ENCODE measurements at regions not wholly inside any gene's neighbourhood (a gene's known extent, or its start where the extent isn't known, plus 50 kb on each side); places are given as distances from the start of the nearest gene placed in this dataset.

GRCh38 chr12:131577766-131578165, 133.1 kb upstream of the SFSWAP start:
- H3K4me1 Mint-ChIP-seq: peaks cover 20% of the 10 kb centered on the region
- no peak overlapping the region for H3K4me3 Mint-ChIP-seq
- H3K9me3 Mint-ChIP-seq: no peaks in the 10 kb centered on the region
- H3K27me3 Mint-ChIP-seq (ENCODE audit: low read depth): peaks cover 44% of the 10 kb centered on the region
- H3K36me3 Mint-ChIP-seq (ENCODE audit: low read depth): no peaks in the 10 kb centered on the region
- TF ChIP-seq, protein P1, sequence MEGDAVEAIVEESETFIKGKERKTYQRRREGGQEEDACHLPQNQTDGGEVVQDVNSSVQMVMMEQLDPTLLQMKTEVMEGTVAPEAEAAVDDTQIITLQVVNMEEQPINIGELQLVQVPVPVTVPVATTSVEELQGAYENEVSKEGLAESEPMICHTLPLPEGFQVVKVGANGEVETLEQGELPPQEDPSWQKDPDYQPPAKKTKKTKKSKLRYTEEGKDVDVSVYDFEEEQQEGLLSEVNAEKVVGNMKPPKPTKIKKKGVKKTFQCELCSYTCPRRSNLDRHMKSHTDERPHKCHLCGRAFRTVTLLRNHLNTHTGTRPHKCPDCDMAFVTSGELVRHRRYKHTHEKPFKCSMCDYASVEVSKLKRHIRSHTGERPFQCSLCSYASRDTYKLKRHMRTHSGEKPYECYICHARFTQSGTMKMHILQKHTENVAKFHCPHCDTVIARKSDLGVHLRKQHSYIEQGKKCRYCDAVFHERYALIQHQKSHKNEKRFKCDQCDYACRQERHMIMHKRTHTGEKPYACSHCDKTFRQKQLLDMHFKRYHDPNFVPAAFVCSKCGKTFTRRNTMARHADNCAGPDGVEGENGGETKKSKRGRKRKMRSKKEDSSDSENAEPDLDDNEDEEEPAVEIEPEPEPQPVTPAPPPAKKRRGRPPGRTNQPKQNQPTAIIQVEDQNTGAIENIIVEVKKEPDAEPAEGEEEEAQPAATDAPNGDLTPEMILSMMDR (IDR thresholded peaks at IDR 0.05; ENCODE audit: unreplicated experiment in 3 of 3): no peak
- H3K27ac Mint-ChIP-seq: no peak overlapping the region

GRCh38 chr12:131578828-131579470, 131.9 kb upstream of the SFSWAP start:
- Mint-ChIP-seq H3K9me3 (no peaks in the 10 kb centered on the region), H3K4me1 (peaks cover 12% of the 10 kb centered on the region), H3K27ac (no peak overlapping the region), H3K4me3 (no peak overlapping the region), H3K27me3 (ENCODE audit: low read depth) (peaks cover 46% of the 10 kb centered on the region), H3K36me3 (ENCODE audit: low read depth) (no peaks in the 10 kb centered on the region)
- TF ChIP-seq, protein P1 (IDR thresholded peaks at IDR 0.05; ENCODE audit: unreplicated experiment in 3 of 3): no peak

GRCh38 chr12:131583090-131583712, 127.7 kb upstream of the SFSWAP start:
- no peaks in the 10 kb centered on the region for H3K36me3 Mint-ChIP-seq (ENCODE audit: low read depth)
- no peak overlapping the region for H3K27ac Mint-ChIP-seq

DNA sequence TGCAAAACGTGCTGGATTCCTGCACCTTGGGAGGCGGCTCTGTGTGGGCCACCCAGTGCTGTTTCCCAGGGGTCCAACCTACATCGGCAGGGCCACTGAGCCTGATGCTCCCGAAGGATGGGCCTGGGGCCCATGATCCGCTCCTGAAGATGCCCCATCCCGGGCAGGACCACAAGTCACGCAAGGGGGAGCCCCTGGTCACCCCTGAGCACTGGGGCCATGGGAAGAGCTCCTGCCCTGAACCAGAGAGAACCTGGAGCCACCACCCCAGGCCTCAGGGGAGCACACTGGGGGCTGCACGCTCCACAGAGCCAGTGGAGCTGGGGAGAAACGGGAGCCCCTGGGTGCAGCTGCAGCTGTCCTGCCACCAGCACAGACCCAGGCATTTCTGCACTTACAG, 124.6 kb upstream of the SFSWAP start:
- H3K27ac Mint-ChIP-seq: no peak overlapping the region
- H3K4me3 Mint-ChIP-seq: no peak overlapping the region
- TF ChIP-seq, protein P1 (IDR thresholded peaks at IDR 0.05; ENCODE audit: unreplicated experiment in 3 of 3): no peak
- H3K36me3 Mint-ChIP-seq (ENCODE audit: low read depth): no peaks in the 10 kb centered on the region
- H3K9me3 Mint-ChIP-seq: peaks cover 6% of the 10 kb centered on the region
- H3K4me1 Mint-ChIP-seq: peaks cover 11% of the 10 kb centered on the region
- H3K27me3 Mint-ChIP-seq (ENCODE audit: low read depth): peaks cover 40% of the 10 kb centered on the region

More at GRCh38 chr12:131583090-131583712, 127.7 kb upstream of the SFSWAP start:
- Mint-ChIP-seq H3K4me1 (no peaks in the 10 kb centered on the region), H3K9me3 (peaks cover 6% of the 10 kb centered on the region), H3K27me3 (ENCODE audit: low read depth) (peaks cover 36% of the 10 kb centered on the region), H3K4me3 (no peak overlapping the region)
- TF ChIP-seq, protein P1 (IDR thresholded peaks at IDR 0.05; ENCODE audit: unreplicated experiment in 3 of 3): no peak

GRCh38 chr12:131586761-131587160, 124.1 kb upstream of the SFSWAP start:
- H3K27me3 Mint-ChIP-seq (ENCODE audit: low read depth): peaks cover 40% of the 10 kb centered on the region
- H3K9me3 Mint-ChIP-seq: peaks cover 6% of the 10 kb centered on the region
- H3K4me1 Mint-ChIP-seq: peaks cover 11% of the 10 kb centered on the region
- TF ChIP-seq, protein P1 (IDR thresholded peaks at IDR 0.05; ENCODE audit: unreplicated experiment in 3 of 3): no peak
- no peak overlapping the region for H3K4me3 Mint-ChIP-seq
- no peaks in the 10 kb centered on the region for H3K36me3 Mint-ChIP-seq (ENCODE audit: low read depth)
- H3K27ac Mint-ChIP-seq: no peak overlapping the region

GRCh38 chr12:131587565-131587964, 123.3 kb upstream of the SFSWAP start:
- Mint-ChIP-seq H3K9me3 (peaks cover 6% of the 10 kb centered on the region), H3K4me1 (peaks cover 11% of the 10 kb centered on the region), H3K27me3 (ENCODE audit: low read depth) (peaks cover 40% of the 10 kb centered on the region), H3K36me3 (ENCODE audit: low read depth) (no peaks in the 10 kb centered on the region), H3K4me3 (no peak overlapping the region), H3K27ac (no peak overlapping the region)
- TF ChIP-seq, protein P1 (IDR thresholded peaks at IDR 0.05; ENCODE audit: unreplicated experiment in 3 of 3): no peak
